GM19239 (cell line): ENCODE measurements at regions not wholly inside any gene's neighbourhood (a gene's known extent, or its start where the extent isn't known, plus 50 kb on each side); places are given as distances from the start of the nearest gene placed in this dataset.
A peak's percentile ranks its signal among the peaks of the same experiment; 100 is the strongest.

Experiments used
- DNase-seq: peaks from one replicate; pipeline ENCODE4 v3.0.0; 2011; ENCODE audit warnings: low spot score; ENCODE audit not compliant: insufficient read length
- FAIRE-seq: peaks from 2 replicates; lab custom pipeline; 2011; peaks lifted over from hg19 to GRCh38; lab: Jason Lieb, UNC

DNA sequence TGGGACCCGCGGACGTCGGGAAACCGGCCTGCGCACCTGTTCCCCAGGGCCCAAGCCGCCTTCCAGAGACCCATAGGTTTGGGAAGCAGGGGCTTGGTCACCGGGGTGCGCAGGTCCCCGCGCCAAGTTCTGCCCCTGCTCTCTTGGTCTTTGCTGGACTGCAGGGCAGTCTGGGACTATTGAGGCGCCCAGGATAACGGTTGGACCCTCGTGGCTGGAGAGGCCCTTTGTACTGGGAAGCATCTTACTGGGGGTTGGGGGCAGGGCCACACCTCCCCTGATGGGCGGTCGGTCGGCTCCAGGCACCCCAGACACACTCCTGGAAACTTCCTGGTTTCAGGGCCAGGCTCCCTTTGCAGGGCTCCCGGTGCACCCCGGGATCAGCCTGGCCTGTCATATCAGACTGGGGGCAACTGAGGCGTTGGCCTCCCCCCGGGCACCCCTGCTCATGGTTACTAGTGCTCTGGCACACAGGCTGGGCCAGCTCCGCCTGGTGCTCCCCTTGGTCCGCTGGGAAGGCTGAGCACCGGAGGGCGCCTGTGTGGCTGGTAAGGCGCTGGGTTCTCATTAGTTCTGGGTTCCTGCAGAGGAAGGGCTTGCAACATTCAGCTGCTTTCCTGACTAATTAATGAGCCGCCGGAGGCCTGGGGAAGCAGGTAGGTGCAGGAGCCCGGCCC, 1250.5 kb downstream of the BRD1 start:
- DNase-seq (no peak), FAIRE-seq (no peak)

DNA sequence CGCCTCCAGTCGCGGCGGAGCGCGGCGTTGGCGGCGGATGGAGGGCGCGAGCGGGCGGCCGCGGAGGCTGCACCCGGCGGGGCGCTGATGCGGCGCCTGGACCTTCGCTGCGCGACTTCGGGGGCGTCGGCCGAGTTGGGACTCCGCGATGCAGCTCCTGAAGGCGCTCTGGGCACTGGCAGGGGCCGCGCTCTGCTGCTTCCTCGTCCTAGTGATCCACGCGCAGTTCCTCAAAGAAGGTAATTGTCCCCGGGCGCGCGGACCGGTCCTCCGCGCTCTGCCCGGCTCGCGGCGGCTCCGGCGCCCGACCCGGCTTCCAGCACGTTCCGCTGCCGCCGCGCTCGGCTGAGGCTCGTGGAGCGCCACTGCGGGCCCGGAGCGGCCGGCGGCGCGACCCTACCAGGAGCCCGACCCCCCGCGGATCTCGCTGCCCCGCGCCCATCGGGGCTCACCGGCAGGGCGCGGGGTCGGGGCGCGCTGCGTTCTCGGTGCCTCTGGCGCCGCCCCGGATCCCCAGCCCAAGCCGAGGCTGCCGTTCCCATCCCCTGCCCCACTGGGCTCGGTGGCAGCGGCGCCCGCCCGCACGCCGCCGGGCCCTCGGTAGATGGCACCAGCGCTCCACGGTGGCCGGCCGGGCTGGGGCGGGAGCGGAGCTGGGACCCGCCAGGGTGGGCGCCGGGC, 1251.2 kb downstream of the BRD1 start:
- FAIRE-seq = no peak
- no peak for DNase-seq

DNA sequence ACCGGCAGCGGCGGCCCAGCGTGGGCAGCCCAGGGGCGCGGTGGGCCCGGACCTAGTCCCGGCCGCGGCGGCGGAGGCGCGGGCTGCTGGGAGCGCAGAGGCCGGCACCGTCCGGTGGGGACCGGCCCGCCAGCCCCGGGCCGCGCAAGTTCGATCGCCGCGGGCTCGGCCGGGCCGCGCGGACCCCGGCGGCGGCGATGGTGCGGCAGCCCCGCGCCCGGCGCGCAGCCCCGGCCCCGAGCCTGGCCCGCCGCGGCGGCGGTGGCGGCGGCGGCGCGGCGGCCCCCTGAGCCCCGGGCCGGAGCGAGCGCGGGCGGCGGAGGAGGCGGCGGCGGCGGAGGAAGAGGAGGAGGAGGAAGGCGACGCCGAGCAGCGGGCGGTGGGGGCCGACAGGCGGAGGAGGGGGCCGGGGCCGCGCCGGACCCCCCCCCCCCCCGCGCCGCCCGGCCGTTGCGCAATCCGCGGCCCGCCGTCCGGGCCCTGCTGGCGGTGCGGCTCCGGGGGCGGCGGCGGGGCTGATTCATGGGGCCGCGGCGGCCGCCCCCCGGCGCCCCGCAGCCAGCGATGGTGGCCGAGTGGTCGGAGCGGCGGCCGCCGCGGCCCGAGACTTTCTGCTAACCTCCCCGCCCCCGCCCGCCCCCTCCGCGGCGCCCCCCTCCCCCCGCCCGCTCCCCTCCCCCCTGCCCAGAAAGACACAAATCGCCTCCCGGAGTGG, 1251.9 kb downstream of the BRD1 start:
- DNase-seq = no peak
- FAIRE-seq = no peak

GRCh38 chr22:48574776-48575617, 1252.7 kb downstream of the BRD1 start:
- DNase-seq = peak; percentile 68
- FAIRE-seq = no peak

GRCh38 chr22:48573766-48574165, 1253.9 kb downstream of the BRD1 start:
- FAIRE-seq (no peak), DNase-seq (no peak)

DNA sequence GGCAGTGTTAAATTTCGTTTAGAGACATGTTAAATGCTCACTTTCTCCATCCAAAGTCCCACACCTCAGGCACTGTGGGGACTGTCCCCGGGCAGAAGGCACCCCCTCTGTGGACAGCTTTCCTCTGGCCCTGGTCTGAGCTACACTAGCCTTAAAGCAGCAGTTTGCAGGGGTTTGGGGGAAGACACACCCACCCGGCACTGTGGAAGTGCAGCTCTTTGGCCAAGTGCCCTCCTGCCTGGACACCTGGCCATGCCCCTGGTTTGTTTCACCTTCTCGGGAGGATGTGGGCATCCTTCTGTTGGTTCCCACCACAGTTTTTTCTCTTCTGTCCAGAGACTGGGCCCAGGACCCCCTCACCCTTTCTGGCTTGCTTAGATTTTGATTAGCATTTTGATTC, 1254.7 kb downstream of the BRD1 start:
- no peak for DNase-seq
- no peak for FAIRE-seq

GRCh38 chr22:48570912-48571311, 1256.8 kb downstream of the BRD1 start:
- no peak for FAIRE-seq
- DNase-seq = no peak

- FAIRE-seq (no peak), DNase-seq (no peak)
Measured at GRCh38 chr22:48569476-48570233, 1258.0 kb downstream of the BRD1 start.

DNA sequence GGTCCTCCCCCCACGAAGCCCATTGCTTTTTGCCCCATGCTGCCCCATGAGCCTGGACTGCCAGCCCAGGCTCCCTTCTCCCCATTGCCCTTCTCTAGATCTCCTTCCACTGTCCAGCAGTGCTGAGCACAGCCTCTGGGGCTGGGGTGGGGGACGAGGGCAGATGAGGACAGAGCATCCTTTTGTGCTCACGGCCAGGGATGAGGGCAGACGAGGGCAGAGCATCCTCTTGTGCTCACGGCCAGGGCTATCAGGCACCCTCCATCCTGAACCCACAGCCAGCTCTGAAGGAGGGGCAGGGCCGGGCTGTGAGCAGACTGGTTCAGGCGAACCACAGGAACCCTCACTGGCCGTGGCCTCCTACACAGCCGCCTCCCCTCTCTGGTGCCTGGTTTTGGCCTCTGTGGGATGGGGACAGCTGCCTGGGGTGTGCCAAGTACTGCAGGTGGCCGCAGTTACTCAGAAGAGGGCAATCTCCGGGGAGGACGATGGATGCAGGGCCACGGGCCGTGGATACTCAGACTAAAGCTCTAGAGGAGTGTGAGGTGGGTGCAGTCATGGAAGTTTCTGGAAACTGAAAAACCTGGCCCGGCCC, 1258.8 kb downstream of the BRD1 start:
- no peak for DNase-seq
- no peak for FAIRE-seq

DNA sequence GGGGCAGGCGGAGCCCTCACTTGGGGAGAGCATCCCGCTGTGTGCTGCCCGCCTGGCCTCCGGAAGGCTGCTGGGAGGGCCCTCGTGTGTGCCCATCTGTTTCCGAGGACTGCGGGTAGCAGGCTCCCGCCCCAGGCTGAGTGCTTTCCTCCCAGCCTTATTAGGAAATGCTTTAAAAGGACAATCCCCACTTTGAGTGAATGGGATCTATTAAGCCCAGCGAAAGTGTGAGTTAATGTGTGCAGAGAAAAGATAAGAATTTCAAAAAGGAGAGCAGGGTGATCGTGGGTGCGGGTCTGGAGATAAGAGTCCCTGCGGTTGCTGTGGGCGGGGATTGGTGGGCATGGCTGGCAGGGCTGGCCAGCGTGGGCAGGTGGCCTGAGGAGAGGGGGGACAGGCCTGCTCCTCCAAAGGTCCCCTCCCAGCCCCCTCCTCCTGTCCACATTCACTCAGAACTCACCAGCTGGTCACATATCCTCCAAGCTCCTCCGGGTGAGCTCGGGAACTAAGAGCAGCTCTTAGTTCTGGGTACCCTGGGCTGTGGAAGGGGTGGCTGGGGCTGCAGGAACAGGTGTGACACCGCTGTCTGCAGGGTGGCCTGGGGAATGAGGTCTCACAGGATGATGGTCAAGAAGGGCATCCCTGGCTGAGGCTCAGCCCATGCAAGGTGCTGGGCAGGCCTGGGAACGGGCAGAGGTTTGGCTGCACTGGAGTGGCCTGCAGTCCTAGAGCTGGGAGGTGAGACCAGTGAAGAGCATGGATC, 1260.3 kb downstream of the BRD1 start:
- FAIRE-seq (no peak), DNase-seq (no peak)

DNA sequence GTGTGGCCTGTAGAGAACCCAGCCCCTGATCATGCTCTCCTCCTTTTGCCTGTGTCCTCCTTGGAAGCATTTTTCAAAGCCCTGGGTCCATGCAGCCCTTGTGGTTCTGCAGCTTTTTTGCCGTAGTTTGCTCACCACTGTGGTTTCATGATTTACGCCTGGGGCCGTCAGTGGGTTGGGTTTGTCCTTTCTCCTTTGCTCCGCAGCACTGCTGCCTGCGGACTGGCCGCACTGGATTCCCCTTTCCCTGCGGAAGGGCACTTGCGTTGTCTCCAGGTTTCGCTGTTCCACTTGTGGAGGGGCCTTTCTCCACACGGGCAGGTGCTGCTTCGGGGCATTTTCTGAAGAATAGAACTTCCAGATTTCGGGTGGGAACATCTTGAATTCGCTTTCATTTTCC, 1260.9 kb downstream of the BRD1 start:
- FAIRE-seq = no peak
- DNase-seq = no peak

- FAIRE-seq = no peak
- no peak for DNase-seq
Measured at GRCh38 chr22:48565901-48566501, 1261.7 kb downstream of the BRD1 start.

- FAIRE-seq (no peak), DNase-seq (no peak)
Measured at GRCh38 chr22:48564995-48565394, 1262.7 kb downstream of the BRD1 start.

DNA sequence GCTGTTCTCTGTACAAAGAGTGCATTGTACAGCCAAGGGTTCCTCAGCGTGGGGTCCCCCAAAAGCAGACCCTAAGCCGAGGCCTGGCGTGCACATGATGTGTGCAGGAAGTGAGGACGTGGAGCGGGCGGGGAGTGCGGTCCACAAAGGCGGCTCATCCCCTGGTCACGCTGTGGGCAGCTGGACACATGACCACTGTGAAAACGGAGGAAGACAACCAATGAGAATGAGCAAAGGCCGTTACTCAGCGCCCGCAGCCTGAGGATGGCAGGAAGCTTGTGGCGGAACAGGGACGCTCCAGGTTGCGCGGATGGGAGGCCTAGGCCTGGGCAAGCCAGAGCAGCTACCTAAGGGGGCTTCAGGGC, 1263.7 kb downstream of the BRD1 start:
- FAIRE-seq = no peak
- no peak for DNase-seq

GRCh38 chr22:48563118-48563965, 1264.3 kb downstream of the BRD1 start:
- DNase-seq (no peak), FAIRE-seq (no peak)

GRCh38 chr22:48561676-48562075, 1266.0 kb downstream of the BRD1 start:
- FAIRE-seq = no peak

DNA sequence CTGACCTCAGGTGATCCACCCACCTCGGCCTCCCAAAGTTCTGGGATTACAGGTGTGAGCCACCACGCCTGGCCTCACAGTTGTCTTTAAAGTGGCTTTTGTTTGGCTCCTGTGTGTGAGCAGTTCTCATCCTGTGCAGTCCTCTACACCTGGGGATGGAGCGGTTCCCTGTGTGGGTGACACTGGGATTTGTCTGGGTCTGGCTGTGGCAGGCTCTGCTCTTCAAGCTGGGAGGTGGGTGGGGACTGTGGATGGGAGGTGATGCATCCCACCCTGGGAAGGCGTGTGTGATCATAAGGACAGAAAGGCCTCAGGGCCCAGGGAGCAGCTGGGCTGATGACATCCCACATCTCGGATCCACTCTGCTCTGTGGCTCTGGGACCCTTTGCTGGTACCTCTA, 1266.8 kb downstream of the BRD1 start:
- no peak for DNase-seq
- FAIRE-seq = no peak

More at GRCh38 chr22:48561676-48562075, 1266.0 kb downstream of the BRD1 start:
- DNase-seq = no peak

GRCh38 chr22:48560389-48560751, 1267.3 kb downstream of the BRD1 start:
- FAIRE-seq = no peak
- no peak for DNase-seq
